Smooth muscle cell (in vitro differentiated cells): ENCODE measurements at regions not wholly inside any gene's neighbourhood (a gene's known extent, or its start where the extent isn't known, plus 50 kb on each side); places are given as distances from the start of the nearest gene placed in this dataset.

Experiments
- DNase-seq: peaks from one replicate; lab custom pipeline; 2025; ENCODE audit not compliant: unreplicated experiment; lab: John Stamatoyannopoulos, UW
- H2AFZ ChIP-seq: fragments of 200-600 bp; sonication (generic); 2 replicates; pipeline ENCODE4 v1.6.0; 2016; ENCODE audit warnings: antibody characterized with exemption, low read depth, mild to moderate bottlenecking
- H3F3A ChIP-seq: fragments of 200-600 bp; sonication (generic); 2 replicates; pipeline ENCODE4 v1.6.0; 2017; ENCODE audit warnings: antibody characterized with exemption, low read depth
- H3K27ac ChIP-seq: fragments of 200-600 bp; sonication (generic); 2 replicates; pipeline ENCODE4 v1.5.1; 2016; ENCODE audit warnings: low read depth, mild to moderate bottlenecking
- H3K27me3 ChIP-seq: fragments of 200-600 bp; sonication (generic); 2 replicates; pipeline ENCODE4 v1.6.1; 2016; ENCODE audit warnings: low read depth, mild to moderate bottlenecking
- H3K36me3 ChIP-seq: fragments of 200-600 bp; sonication (generic); 2 replicates; pipeline ENCODE4 v1.5.1; 2016; ENCODE audit warnings: low read depth
- H3K4me1 ChIP-seq: fragments of 200-600 bp; sonication (generic); 2 replicates; pipeline ENCODE4 v1.5.1; 2016; ENCODE audit warnings: low read depth
- H3K4me2 ChIP-seq: fragments of 200-600 bp; sonication (generic); 2 replicates; pipeline ENCODE4 v1.6.0; 2016; ENCODE audit warnings: mild to moderate bottlenecking
- H3K4me3 ChIP-seq: fragments of 200-600 bp; sonication (generic); 2 replicates; pipeline ENCODE4 v1.5.1; 2016; ENCODE audit warnings: mild to moderate bottlenecking
- H3K79me2 ChIP-seq: fragments of 200-600 bp; sonication (generic); 2 replicates; pipeline ENCODE4 v1.6.0; 2016; ENCODE audit warnings: low read depth, mild to moderate bottlenecking
- H3K9ac ChIP-seq: fragments of 200-600 bp; sonication (generic); 2 replicates; pipeline ENCODE4 v1.6.0; 2016; ENCODE audit warnings: low read depth
- H3K9me3 ChIP-seq: fragments of 200-600 bp; sonication (generic); replicated peaks from 2 replicates; pipeline ENCODE4 v1.5.1; 2016; ENCODE audit warnings: low read depth
- H4K20me1 ChIP-seq: fragments of 200-600 bp; sonication (generic); 2 replicates; pipeline ENCODE4 v1.6.0; 2016; ENCODE audit warnings: low read depth
- CTCF ChIP-seq: fragments of 200-600 bp; sonication (generic); IDR thresholded peaks from 2 replicates; pipeline ENCODE4 v1.5.1; 2017; ENCODE audit warnings: borderline replicate concordance, mild to moderate bottlenecking, antibody characterized with exemption; ENCODE audit not compliant: insufficient read depth, poor library complexity, severe bottlenecking
- WGBS: methylation state at CpG from one replicate; pipeline ENCODE4 v1.1.7; 2016; ENCODE audit warnings: low lambda C conversion rate; 5-methylcytosine and 5-hydroxymethylcytosine counted together

- no peaks in the 10 kb centered on the region for H3K27me3 ChIP-seq
- H3K9ac ChIP-seq: no peak overlapping the region
- 85% methylated on average over 4 of the region's 4 CpGs for WGBS
- H2AFZ ChIP-seq: no peak overlapping the region
- H3K4me1 ChIP-seq: no peaks in the 10 kb centered on the region
- H3K36me3 ChIP-seq: no peaks in the 10 kb centered on the region
- no peaks in the 10 kb centered on the region for H4K20me1 ChIP-seq
- H3K4me2 ChIP-seq: no peak overlapping the region
- no peak for DNase-seq
- no peaks in the 10 kb centered on the region for H3K79me2 ChIP-seq
- H3K27ac ChIP-seq: no peak overlapping the region
- TF ChIP-seq CTCF: no peak
- H3K4me3 ChIP-seq: no peak overlapping the region
- no peaks in the 10 kb centered on the region for H3K9me3 ChIP-seq
- H3F3A ChIP-seq: no peaks in the 10 kb centered on the region
Observed at GRCh38 chr5:118705959-118706667, 282.2 kb downstream of the DTWD2 start.

- Histone ChIP-seq H3K4me2 (no peak overlapping the region), H3K9ac (no peak overlapping the region), H2AFZ (no peak overlapping the region), H3F3A (no peaks in the 10 kb centered on the region), H4K20me1 (no peaks in the 10 kb centered on the region), H3K36me3 (no peaks in the 10 kb centered on the region), H3K4me1 (no peaks in the 10 kb centered on the region), H3K27me3 (no peaks in the 10 kb centered on the region), H3K79me2 (no peaks in the 10 kb centered on the region), H3K9me3 (no peaks in the 10 kb centered on the region), H3K27ac (no peak overlapping the region), H3K4me3 (no peak overlapping the region)
- 86% methylated on average over 2 of the region's 2 CpGs for WGBS
- no peak for TF ChIP-seq CTCF
- no peak for DNase-seq
Observed at GRCh38 chr5:118703241-118703640, 285.1 kb downstream of the DTWD2 start.

DNA sequence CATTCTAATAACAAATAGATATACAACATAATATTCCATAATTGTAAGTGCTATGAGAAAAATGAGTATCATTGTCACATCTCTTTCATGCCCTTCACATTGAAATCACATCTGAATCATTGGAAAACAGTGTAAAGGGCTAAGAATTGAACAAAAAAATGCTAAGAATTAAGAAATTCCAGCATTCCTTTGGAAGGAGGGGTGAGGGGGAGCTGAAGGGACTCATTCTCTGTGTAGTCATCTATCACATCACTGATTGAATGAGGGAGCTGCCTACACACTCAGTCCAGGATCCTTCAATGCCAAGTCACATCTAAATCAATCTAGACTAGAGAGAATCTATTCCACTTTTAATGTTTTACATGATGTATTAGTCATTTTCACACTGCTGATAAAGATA lies 286.6 kb downstream of the DTWD2 start:
- no peaks in the 10 kb centered on the region for H3K4me1 ChIP-seq
- no peak overlapping the region for H3K27ac ChIP-seq
- H2AFZ ChIP-seq: no peak overlapping the region
- H3K4me2 ChIP-seq: no peak overlapping the region
- H3K36me3 ChIP-seq: no peaks in the 10 kb centered on the region
- DNase-seq: no peak
- no peak overlapping the region for H3K9ac ChIP-seq
- H4K20me1 ChIP-seq: no peaks in the 10 kb centered on the region
- H3K9me3 ChIP-seq: no peaks in the 10 kb centered on the region
- no peaks in the 10 kb centered on the region for H3K79me2 ChIP-seq
- TF ChIP-seq CTCF: no peak
- H3K27me3 ChIP-seq: no peaks in the 10 kb centered on the region
- no peaks in the 10 kb centered on the region for H3F3A ChIP-seq
- H3K4me3 ChIP-seq: no peak overlapping the region

DNA sequence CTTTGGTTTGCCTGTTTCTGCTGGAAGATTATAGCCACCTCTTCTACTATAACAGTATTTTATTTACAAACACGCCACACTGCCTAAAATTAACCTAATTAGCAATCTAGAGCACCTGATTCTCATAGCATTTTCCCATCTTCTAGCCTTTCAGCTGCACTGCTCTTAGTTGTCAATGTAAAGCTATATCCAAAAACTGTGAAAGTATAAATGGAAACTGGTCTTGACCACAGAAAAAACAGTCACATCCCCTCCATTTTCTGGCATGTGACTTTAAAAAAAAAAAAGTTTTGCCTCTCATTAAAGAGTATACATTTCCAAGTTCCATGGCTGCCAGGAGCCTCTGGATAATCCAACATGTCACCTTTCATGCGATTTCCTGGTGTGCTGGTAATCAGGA lies 287.8 kb downstream of the DTWD2 start:
- TF ChIP-seq CTCF: no peak
- Histone ChIP-seq H3K4me2 (no peak overlapping the region), H3K79me2 (no peaks in the 10 kb centered on the region), H3K27me3 (no peaks in the 10 kb centered on the region), H3K4me1 (no peaks in the 10 kb centered on the region), H4K20me1 (no peaks in the 10 kb centered on the region), H3K4me3 (no peak overlapping the region), H3K36me3 (no peaks in the 10 kb centered on the region), H3K27ac (no peak overlapping the region), H3K9ac (no peak overlapping the region), H3K9me3 (no peaks in the 10 kb centered on the region), H2AFZ (no peak overlapping the region), H3F3A (no peaks in the 10 kb centered on the region)
- DNase-seq: no peak
- WGBS: 39% methylated on average over 2 of the region's 2 CpGs
